Natural killer cell (primary cell): ENCODE measurements at regions not wholly inside any gene's neighbourhood (a gene's known extent, or its start where the extent isn't known, plus 50 kb on each side); places are given as distances from the start of the nearest gene placed in this dataset.

Experiments used
- ATAC-seq, 3 donors: fragments of 150-1000 bp in 2 of 3; fragments of 200-7000 bp in 1 of 3; cut with Tn5 transposase; 1 replicate in 1 of 3; 2 replicates in 2 of 3; pipeline ENCODE4 v1.10.0; 2021; ENCODE audit warnings: mild to moderate bottlenecking in 2 of 3, moderate library complexity in 2 of 3
- DNase-seq, 2 donors: peaks; one replicate each; pipeline versions ENCODE4 v3.0.0 to v3.0.0-alpha.2; 2013 to 2021; ENCODE audit warnings: mixed read lengths in 1 of 2
- H3K27ac ChIP-seq: one replicate; pipeline ENCODE4 v1.5.1; 2013; ENCODE audit warnings: mild to moderate bottlenecking, low read length
- H3K27me3 ChIP-seq: one replicate; pipeline ENCODE4 v1.6.1; 2013; ENCODE audit warnings: low read length; ENCODE audit not compliant: control insufficient read depth, insufficient read depth
- H3K36me3 ChIP-seq: one replicate; pipeline ENCODE4 v1.6.1; 2013; ENCODE audit warnings: low read length; ENCODE audit not compliant: control insufficient read depth, insufficient read depth
- H3K4me1 ChIP-seq: one replicate; pipeline ENCODE4 v1.6.1; 2013; ENCODE audit warnings: low read length; ENCODE audit not compliant: control insufficient read depth, insufficient read depth
- H3K4me3 ChIP-seq: one replicate; pipeline ENCODE4 v1.5.1; 2013; ENCODE audit warnings: low read length
- H3K9me3 ChIP-seq: one replicate; pipeline ENCODE4 v1.6.1; 2013; ENCODE audit warnings: low read length; ENCODE audit not compliant: control insufficient read depth, insufficient read depth
- H3K27ac Mint-ChIP-seq, 2 donors: one replicate each; pipeline ENCODE4 v1.8.0; 2022; ENCODE audit warnings: mild to moderate bottlenecking in 2 of 2, mixed read lengths in 2 of 2, moderate library complexity in 1 of 2
- H3K27me3 Mint-ChIP-seq, 2 donors: one replicate each; pipeline ENCODE4 v1.8.0; 2022; ENCODE audit warnings: low read depth in 2 of 2, mixed read lengths in 2 of 2
- H3K36me3 Mint-ChIP-seq: one replicate; pipeline ENCODE4 v1.8.0; 2022; ENCODE audit warnings: mixed read lengths
- H3K4me1 Mint-ChIP-seq, 2 donors: one replicate each; pipeline ENCODE4 v1.8.0; 2022; ENCODE audit warnings: mixed read lengths in 2 of 2
- H3K4me3 Mint-ChIP-seq: one replicate; pipeline ENCODE4 v1.8.0; 2022; ENCODE audit warnings: mild to moderate bottlenecking, moderate library complexity, mixed read lengths
- H3K9me3 Mint-ChIP-seq, 2 donors: one replicate each; pipeline ENCODE4 v1.8.0; 2022; ENCODE audit warnings: mixed read lengths in 2 of 2
- WGBS: methylation state at CpG from one replicate; pipeline ENCODE4 v1.1.7; 2013; ENCODE audit warnings: missing lambda C conversion rate; ENCODE audit not compliant: insufficient coverage; 5-methylcytosine and 5-hydroxymethylcytosine counted together
- intact Hi-C: fragments of 100-400 bp; cut with micrococcal nuclease; formaldehyde crosslinking; loops from one replicate; pipeline ENCODE4 v1.14.2; 2022
- TF ChIP-seq, protein P1 (sequence below): fragments of 200-600 bp; IDR thresholded peaks from one replicate; pipeline ENCODE4 v1.8.0; 2022; ENCODE audit warnings: antibody characterized with exemption

GRCh38 chr10:78902815-78903214, 166.0 kb upstream of the ZMIZ1 start:
- TF ChIP-seq, protein P1, sequence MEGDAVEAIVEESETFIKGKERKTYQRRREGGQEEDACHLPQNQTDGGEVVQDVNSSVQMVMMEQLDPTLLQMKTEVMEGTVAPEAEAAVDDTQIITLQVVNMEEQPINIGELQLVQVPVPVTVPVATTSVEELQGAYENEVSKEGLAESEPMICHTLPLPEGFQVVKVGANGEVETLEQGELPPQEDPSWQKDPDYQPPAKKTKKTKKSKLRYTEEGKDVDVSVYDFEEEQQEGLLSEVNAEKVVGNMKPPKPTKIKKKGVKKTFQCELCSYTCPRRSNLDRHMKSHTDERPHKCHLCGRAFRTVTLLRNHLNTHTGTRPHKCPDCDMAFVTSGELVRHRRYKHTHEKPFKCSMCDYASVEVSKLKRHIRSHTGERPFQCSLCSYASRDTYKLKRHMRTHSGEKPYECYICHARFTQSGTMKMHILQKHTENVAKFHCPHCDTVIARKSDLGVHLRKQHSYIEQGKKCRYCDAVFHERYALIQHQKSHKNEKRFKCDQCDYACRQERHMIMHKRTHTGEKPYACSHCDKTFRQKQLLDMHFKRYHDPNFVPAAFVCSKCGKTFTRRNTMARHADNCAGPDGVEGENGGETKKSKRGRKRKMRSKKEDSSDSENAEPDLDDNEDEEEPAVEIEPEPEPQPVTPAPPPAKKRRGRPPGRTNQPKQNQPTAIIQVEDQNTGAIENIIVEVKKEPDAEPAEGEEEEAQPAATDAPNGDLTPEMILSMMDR: no peak
- H3K27me3 Mint-ChIP-seq: no peaks in the 10 kb centered on the region
- H3K36me3 ChIP-seq: no peaks in the 10 kb centered on the region
- no peaks in the 10 kb centered on the region for H3K27me3 ChIP-seq
- DNase-seq (no peak), ATAC-seq (no peak)
- H3K4me3 ChIP-seq: no peak overlapping the region
- WGBS: 91% methylated on average over 3 of the region's 3 CpGs
- H3K4me1 Mint-ChIP-seq: no peaks in the 10 kb centered on the region
- no peaks in the 10 kb centered on the region for H3K9me3 ChIP-seq
- no peak overlapping the region for H3K4me3 Mint-ChIP-seq
- no peaks in the 10 kb centered on the region for H3K9me3 Mint-ChIP-seq
- no peaks in the 10 kb centered on the region for H3K4me1 ChIP-seq
- H3K27ac ChIP-seq: no peak overlapping the region
- no peak overlapping the region for H3K27ac Mint-ChIP-seq
- intact Hi-C loops: no loop called here
- H3K36me3 Mint-ChIP-seq: no peaks in the 10 kb centered on the region

- H3K9me3 Mint-ChIP-seq: no peaks in the 10 kb centered on the region
- no peaks in the 10 kb centered on the region for H3K4me1 Mint-ChIP-seq
- intact Hi-C loops: no loop called here
- Histone ChIP-seq H3K27ac (no peak overlapping the region), H3K36me3 (no peaks in the 10 kb centered on the region), H3K4me3 (no peak overlapping the region), H3K4me1 (no peaks in the 10 kb centered on the region), H3K27me3 (no peaks in the 10 kb centered on the region), H3K9me3 (no peaks in the 10 kb centered on the region)
- no peaks in the 10 kb centered on the region for H3K27me3 Mint-ChIP-seq
- no peaks in the 10 kb centered on the region for H3K36me3 Mint-ChIP-seq
- ATAC-seq (no peak), DNase-seq (no peak)
- 78% methylated on average over 4 of the region's 4 CpGs for WGBS
- H3K27ac Mint-ChIP-seq: no peak overlapping the region
- TF ChIP-seq, protein P1: no peak
- H3K4me3 Mint-ChIP-seq: no peak overlapping the region
Observed at GRCh38 chr10:78903341-78903940, 165.3 kb upstream of the ZMIZ1 start.

GRCh38 chr10:78904196-78904595, 164.6 kb upstream of the ZMIZ1 start:
- Mint-ChIP-seq H3K4me3 (no peak overlapping the region), H3K27ac (no peak overlapping the region), H3K9me3 (no peaks in the 10 kb centered on the region), H3K27me3 (no peaks in the 10 kb centered on the region), H3K4me1 (no peaks in the 10 kb centered on the region), H3K36me3 (no peaks in the 10 kb centered on the region)
- Histone ChIP-seq H3K27ac (no peak overlapping the region), H3K9me3 (no peaks in the 10 kb centered on the region), H3K4me1 (no peaks in the 10 kb centered on the region), H3K27me3 (no peaks in the 10 kb centered on the region), H3K36me3 (no peaks in the 10 kb centered on the region), H3K4me3 (no peak overlapping the region)
- intact Hi-C loops: no loop called here
- 88% methylated on average over 5 of the region's 5 CpGs for WGBS
- DNase-seq (no peak), ATAC-seq (no peak)
- TF ChIP-seq, protein P1: no peak
